ENCODE measurements at regions not wholly inside any gene's neighbourhood (a gene's known extent, or its start where the extent isn't known, plus 50 kb on each side); places are given as distances from the start of the nearest gene placed in this dataset.

DNA sequence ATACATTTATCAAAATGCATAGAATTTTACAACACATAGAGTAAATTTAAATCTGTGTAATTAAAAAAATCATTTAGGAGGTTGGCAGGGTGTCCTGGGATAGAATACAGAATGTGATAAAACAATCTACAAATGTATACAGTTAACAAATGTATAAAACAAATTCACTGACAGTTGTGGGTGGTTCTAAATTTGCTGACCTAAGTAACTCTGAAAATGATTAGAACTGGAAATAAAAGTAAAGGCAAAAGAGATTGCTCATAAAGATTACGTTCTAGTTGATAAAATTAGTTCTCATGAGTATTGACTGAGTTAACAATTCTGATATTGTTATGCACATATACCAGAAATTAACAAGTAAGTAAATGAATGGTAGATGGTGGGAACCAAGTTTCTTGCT lies 1827.3 kb upstream of the FLRT2 start:
- no peak for TF ChIP-seq POLR2AphosphoS5 (IDR thresholded peaks at IDR 0.05; ENCODE audit: low read depth)
- TF ChIP-seq, protein P1, sequence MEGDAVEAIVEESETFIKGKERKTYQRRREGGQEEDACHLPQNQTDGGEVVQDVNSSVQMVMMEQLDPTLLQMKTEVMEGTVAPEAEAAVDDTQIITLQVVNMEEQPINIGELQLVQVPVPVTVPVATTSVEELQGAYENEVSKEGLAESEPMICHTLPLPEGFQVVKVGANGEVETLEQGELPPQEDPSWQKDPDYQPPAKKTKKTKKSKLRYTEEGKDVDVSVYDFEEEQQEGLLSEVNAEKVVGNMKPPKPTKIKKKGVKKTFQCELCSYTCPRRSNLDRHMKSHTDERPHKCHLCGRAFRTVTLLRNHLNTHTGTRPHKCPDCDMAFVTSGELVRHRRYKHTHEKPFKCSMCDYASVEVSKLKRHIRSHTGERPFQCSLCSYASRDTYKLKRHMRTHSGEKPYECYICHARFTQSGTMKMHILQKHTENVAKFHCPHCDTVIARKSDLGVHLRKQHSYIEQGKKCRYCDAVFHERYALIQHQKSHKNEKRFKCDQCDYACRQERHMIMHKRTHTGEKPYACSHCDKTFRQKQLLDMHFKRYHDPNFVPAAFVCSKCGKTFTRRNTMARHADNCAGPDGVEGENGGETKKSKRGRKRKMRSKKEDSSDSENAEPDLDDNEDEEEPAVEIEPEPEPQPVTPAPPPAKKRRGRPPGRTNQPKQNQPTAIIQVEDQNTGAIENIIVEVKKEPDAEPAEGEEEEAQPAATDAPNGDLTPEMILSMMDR (IDR thresholded peaks at IDR 0.05; ENCODE audit: insufficient read depth, low read length): no peak
- TF ChIP-seq, protein P2, sequence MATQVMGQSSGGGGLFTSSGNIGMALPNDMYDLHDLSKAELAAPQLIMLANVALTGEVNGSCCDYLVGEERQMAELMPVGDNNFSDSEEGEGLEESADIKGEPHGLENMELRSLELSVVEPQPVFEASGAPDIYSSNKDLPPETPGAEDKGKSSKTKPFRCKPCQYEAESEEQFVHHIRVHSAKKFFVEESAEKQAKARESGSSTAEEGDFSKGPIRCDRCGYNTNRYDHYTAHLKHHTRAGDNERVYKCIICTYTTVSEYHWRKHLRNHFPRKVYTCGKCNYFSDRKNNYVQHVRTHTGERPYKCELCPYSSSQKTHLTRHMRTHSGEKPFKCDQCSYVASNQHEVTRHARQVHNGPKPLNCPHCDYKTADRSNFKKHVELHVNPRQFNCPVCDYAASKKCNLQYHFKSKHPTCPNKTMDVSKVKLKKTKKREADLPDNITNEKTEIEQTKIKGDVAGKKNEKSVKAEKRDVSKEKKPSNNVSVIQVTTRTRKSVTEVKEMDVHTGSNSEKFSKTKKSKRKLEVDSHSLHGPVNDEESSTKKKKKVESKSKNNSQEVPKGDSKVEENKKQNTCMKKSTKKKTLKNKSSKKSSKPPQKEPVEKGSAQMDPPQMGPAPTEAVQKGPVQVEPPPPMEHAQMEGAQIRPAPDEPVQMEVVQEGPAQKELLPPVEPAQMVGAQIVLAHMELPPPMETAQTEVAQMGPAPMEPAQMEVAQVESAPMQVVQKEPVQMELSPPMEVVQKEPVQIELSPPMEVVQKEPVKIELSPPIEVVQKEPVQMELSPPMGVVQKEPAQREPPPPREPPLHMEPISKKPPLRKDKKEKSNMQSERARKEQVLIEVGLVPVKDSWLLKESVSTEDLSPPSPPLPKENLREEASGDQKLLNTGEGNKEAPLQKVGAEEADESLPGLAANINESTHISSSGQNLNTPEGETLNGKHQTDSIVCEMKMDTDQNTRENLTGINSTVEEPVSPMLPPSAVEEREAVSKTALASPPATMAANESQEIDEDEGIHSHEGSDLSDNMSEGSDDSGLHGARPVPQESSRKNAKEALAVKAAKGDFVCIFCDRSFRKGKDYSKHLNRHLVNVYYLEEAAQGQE (IDR thresholded peaks at IDR 0.05; ENCODE audit: insufficient replicate concordance, low read depth): no peak
